ENCODE measurements at regions not wholly inside any gene's neighbourhood (a gene's known extent, or its start where the extent isn't known, plus 50 kb on each side); places are given as distances from the start of the nearest gene placed in this dataset.

GRCh38 chr10:62618054-62618453 lies 186.5 kb upstream of the ADO start:
- H3K4me3 ChIP-seq (ENCODE audit: low read depth, low read length, poor library complexity, severe bottlenecking) = no peak overlapping the region
- no peaks in the 10 kb centered on the region for H3K9me2 ChIP-seq (ENCODE audit: low read depth, low read length)
- H3K4me2 ChIP-seq (ENCODE audit: low read length) = no peak overlapping the region
- no peaks in the 10 kb centered on the region for H3K4me1 ChIP-seq (ENCODE audit: insufficient read depth, low read length, severe bottlenecking)
- no peaks in the 10 kb centered on the region for H4K20me1 ChIP-seq (ENCODE audit: insufficient read depth, low read length)
- H3K27me3 ChIP-seq (ENCODE audit: insufficient read depth, low read length) = no peaks in the 10 kb centered on the region
- no peaks in the 10 kb centered on the region for H3F3A ChIP-seq (ENCODE audit: insufficient read depth, low read length)
- H3K36me3 ChIP-seq (ENCODE audit: insufficient read depth, low read length) = no peaks in the 10 kb centered on the region
- no peaks in the 10 kb centered on the region for H3K9me3 ChIP-seq (ENCODE audit: low read length)
- no peaks in the 10 kb centered on the region for H3K79me2 ChIP-seq (ENCODE audit: insufficient read depth, low read length)
- TF ChIP-seq CTCF (IDR thresholded peaks at IDR 0.05; ENCODE audit: low read length) = no peak
- no peak for TF ChIP-seq EZH2 (IDR thresholded peaks at IDR 0.05; ENCODE audit: borderline replicate concordance, low read length)
- H2AFZ ChIP-seq (ENCODE audit: low read length) = no peak overlapping the region
- no peak overlapping the region for H3K27ac ChIP-seq (ENCODE audit: low read depth, low read length, poor library complexity, severe bottlenecking)
- H3K9ac ChIP-seq (ENCODE audit: low read length) = no peak overlapping the region

- H2AFZ ChIP-seq (ENCODE audit: low read length) = no peak overlapping the region
- no peaks in the 10 kb centered on the region for H3K36me3 ChIP-seq (ENCODE audit: insufficient read depth, low read length)
- no peak for TF ChIP-seq EZH2 (IDR thresholded peaks at IDR 0.05; ENCODE audit: borderline replicate concordance, low read length)
- no peaks in the 10 kb centered on the region for H3K27me3 ChIP-seq (ENCODE audit: insufficient read depth, low read length)
- H3F3A ChIP-seq (ENCODE audit: insufficient read depth, low read length) = no peaks in the 10 kb centered on the region
- no peaks in the 10 kb centered on the region for H3K4me1 ChIP-seq (ENCODE audit: insufficient read depth, low read length, severe bottlenecking)
- no peaks in the 10 kb centered on the region for H3K9me2 ChIP-seq (ENCODE audit: low read depth, low read length)
- H3K4me2 ChIP-seq (ENCODE audit: low read length) = no peak overlapping the region
- no peaks in the 10 kb centered on the region for H3K9me3 ChIP-seq (ENCODE audit: low read length)
- no peak overlapping the region for H3K9ac ChIP-seq (ENCODE audit: low read length)
- no peak overlapping the region for H3K27ac ChIP-seq (ENCODE audit: low read depth, low read length, poor library complexity, severe bottlenecking)
- H3K79me2 ChIP-seq (ENCODE audit: insufficient read depth, low read length) = no peaks in the 10 kb centered on the region
- no peak overlapping the region for H3K4me3 ChIP-seq (ENCODE audit: low read depth, low read length, poor library complexity, severe bottlenecking)
- no peaks in the 10 kb centered on the region for H4K20me1 ChIP-seq (ENCODE audit: insufficient read depth, low read length)
Observed at GRCh38 chr10:62618576-62619412, 185.7 kb upstream of the ADO start.

GRCh38 chr10:62619413-62619738 lies 185.1 kb upstream of the ADO start:
- Histone ChIP-seq H3K36me3 (ENCODE audit: insufficient read depth, low read length) (no peaks in the 10 kb centered on the region), H3K9me2 (ENCODE audit: low read depth, low read length) (no peaks in the 10 kb centered on the region), H3K27ac (ENCODE audit: low read depth, low read length, poor library complexity, severe bottlenecking) (no peak overlapping the region), H3F3A (ENCODE audit: insufficient read depth, low read length) (no peaks in the 10 kb centered on the region), H3K9ac (ENCODE audit: low read length) (no peak overlapping the region), H3K4me3 (ENCODE audit: low read depth, low read length, poor library complexity, severe bottlenecking) (no peak overlapping the region), H2AFZ (ENCODE audit: low read length) (no peak overlapping the region), H3K79me2 (ENCODE audit: insufficient read depth, low read length) (no peaks in the 10 kb centered on the region), H3K27me3 (ENCODE audit: insufficient read depth, low read length) (no peaks in the 10 kb centered on the region), H4K20me1 (ENCODE audit: insufficient read depth, low read length) (no peaks in the 10 kb centered on the region), H3K9me3 (ENCODE audit: low read length) (no peaks in the 10 kb centered on the region), H3K4me2 (ENCODE audit: low read length) (no peak overlapping the region), H3K4me1 (ENCODE audit: insufficient read depth, low read length, severe bottlenecking) (no peaks in the 10 kb centered on the region)
- TF ChIP-seq CTCF (IDR thresholded peaks at IDR 0.05; ENCODE audit: low read length) = no peak
- no peak for TF ChIP-seq EZH2 (IDR thresholded peaks at IDR 0.05; ENCODE audit: borderline replicate concordance, low read length)

GRCh38 chr10:62620491-62620890 lies 184.0 kb upstream of the ADO start:
- H3K27ac ChIP-seq (ENCODE audit: low read depth, low read length, poor library complexity, severe bottlenecking) = no peak overlapping the region
- H3K9ac ChIP-seq (ENCODE audit: low read length) = no peak overlapping the region
- no peaks in the 10 kb centered on the region for H3K9me2 ChIP-seq (ENCODE audit: low read depth, low read length)
- H3K4me3 ChIP-seq (ENCODE audit: low read depth, low read length, poor library complexity, severe bottlenecking) = no peak overlapping the region
- no peaks in the 10 kb centered on the region for H3K36me3 ChIP-seq (ENCODE audit: insufficient read depth, low read length)
- H3K4me1 ChIP-seq (ENCODE audit: insufficient read depth, low read length, severe bottlenecking) = no peaks in the 10 kb centered on the region
- H4K20me1 ChIP-seq (ENCODE audit: insufficient read depth, low read length) = no peaks in the 10 kb centered on the region
- no peak overlapping the region for H2AFZ ChIP-seq (ENCODE audit: low read length)
- no peaks in the 10 kb centered on the region for H3F3A ChIP-seq (ENCODE audit: insufficient read depth, low read length)
- no peaks in the 10 kb centered on the region for H3K27me3 ChIP-seq (ENCODE audit: insufficient read depth, low read length)
- no peaks in the 10 kb centered on the region for H3K9me3 ChIP-seq (ENCODE audit: low read length)
- H3K79me2 ChIP-seq (ENCODE audit: insufficient read depth, low read length) = no peaks in the 10 kb centered on the region
- no peak overlapping the region for H3K4me2 ChIP-seq (ENCODE audit: low read length)
- TF ChIP-seq CTCF (IDR thresholded peaks at IDR 0.05; ENCODE audit: low read length) (no peak), EZH2 (IDR thresholded peaks at IDR 0.05; ENCODE audit: borderline replicate concordance, low read length) (no peak)

All from OCI-LY1 (cell line).